OCI-LY1 (cell line): ENCODE measurements at regions not wholly inside any gene's neighbourhood (a gene's known extent, or its start where the extent isn't known, plus 50 kb on each side); places are given as distances from the start of the nearest gene placed in this dataset.

Experiments
- CTCF ChIP-seq: fragments of 200-600 bp; sonication (generic), shearing (Covaris generic); IDR thresholded peaks from 2 replicates; pipeline ENCODE4 v1.5.1; 2017; ENCODE audit warnings: mild to moderate bottlenecking, antibody characterized with exemption, low read length, moderate library complexity, mixed read lengths
- EZH2 ChIP-seq: fragments of 200-600 bp; sonication (generic), shearing (Covaris generic); IDR thresholded peaks from 2 replicates; pipeline ENCODE4 v1.8.0; 2017; ENCODE audit warnings: borderline replicate concordance, mixed run types, mild to moderate bottlenecking, antibody characterized with exemption, low read length, moderate library complexity, mixed read lengths

- TF ChIP-seq CTCF (no peak), EZH2 (no peak)
Measured at GRCh38 chr4:117357866-117358265, 272.5 kb upstream of the TRAM1L1 start.
